ENCODE measurements at regions not wholly inside any gene's neighbourhood (a gene's known extent, or its start where the extent isn't known, plus 50 kb on each side); places are given as distances from the start of the nearest gene placed in this dataset.

DNA sequence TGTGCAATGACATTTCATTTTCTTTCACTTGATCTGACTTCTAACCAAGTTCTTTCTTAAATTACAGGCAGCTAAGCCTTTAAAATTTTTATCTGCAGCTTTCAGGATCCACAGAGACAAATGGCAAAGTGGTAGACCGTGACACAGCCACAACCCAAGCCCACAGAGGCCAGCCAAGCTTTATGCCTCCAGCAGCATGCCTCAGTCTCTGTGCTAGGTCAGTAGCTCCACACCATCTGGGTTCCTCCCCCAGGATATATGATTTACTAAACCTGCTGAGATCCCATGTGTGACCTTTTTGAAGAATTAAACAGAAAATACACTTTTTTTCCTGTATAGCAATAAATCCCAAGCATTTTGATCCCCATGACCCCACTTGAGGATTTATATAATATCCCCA lies 290.4 kb upstream of the CAND1 start:
- TF ChIP-seq, protein P1, sequence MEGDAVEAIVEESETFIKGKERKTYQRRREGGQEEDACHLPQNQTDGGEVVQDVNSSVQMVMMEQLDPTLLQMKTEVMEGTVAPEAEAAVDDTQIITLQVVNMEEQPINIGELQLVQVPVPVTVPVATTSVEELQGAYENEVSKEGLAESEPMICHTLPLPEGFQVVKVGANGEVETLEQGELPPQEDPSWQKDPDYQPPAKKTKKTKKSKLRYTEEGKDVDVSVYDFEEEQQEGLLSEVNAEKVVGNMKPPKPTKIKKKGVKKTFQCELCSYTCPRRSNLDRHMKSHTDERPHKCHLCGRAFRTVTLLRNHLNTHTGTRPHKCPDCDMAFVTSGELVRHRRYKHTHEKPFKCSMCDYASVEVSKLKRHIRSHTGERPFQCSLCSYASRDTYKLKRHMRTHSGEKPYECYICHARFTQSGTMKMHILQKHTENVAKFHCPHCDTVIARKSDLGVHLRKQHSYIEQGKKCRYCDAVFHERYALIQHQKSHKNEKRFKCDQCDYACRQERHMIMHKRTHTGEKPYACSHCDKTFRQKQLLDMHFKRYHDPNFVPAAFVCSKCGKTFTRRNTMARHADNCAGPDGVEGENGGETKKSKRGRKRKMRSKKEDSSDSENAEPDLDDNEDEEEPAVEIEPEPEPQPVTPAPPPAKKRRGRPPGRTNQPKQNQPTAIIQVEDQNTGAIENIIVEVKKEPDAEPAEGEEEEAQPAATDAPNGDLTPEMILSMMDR (IDR thresholded peaks at IDR 0.05): no peak
- TF ChIP-seq POLR2A (IDR thresholded peaks at IDR 0.05): no peak
- no peak for TF ChIP-seq POLR2AphosphoS5 (IDR thresholded peaks at IDR 0.05)
- TF ChIP-seq EP300 (IDR thresholded peaks at IDR 0.05): no peak

All from stomach (tissue), 4 donors.